ENCODE measurements at regions not wholly inside any gene's neighbourhood (a gene's known extent, or its start where the extent isn't known, plus 50 kb on each side); places are given as distances from the start of the nearest gene placed in this dataset.

DNA sequence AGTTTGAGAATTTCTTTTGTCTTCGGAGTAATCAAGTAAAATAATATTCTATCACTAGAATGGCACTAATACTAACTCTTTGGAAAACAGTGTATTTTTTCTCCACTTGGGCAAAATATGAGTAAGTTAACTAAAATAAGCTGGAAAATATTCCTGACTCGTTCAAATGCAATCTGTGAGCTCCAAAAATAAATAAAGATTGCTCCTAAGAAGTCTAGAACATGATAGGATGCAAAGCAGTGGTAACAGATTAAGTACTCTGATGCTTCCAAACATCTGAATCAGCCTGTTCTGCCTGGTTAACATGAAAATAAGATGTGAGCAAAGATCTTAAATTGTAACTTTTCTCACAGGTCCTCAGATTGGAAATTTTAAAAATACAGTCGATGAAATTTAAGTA, 285.1 kb upstream of the ID4 start:
- Histone ChIP-seq H2BK120ac (ENCODE audit: low read depth, low read length) (no peak overlapping the region), H3K23ac (ENCODE audit: low read depth, low read length) (no peak overlapping the region), H3K79me1 (ENCODE audit: low read depth in 1 of 2, low read length in 2 of 2) (no peaks in the 10 kb centered on the region), H3K4ac (ENCODE audit: low read depth, low read length) (no peak overlapping the region), H4K5ac (ENCODE audit: low read depth, low read length) (no peak overlapping the region), H3K14ac (replicated peaks; ENCODE audit: low read depth, low read length) (no peak overlapping the region), H3K4me2 (ENCODE audit: low read depth, low read length) (no peak overlapping the region), H3K18ac (ENCODE audit: low read depth, low read length) (no peak overlapping the region), H3K9me3 (ENCODE audit: control insufficient read depth, insufficient read depth, low read length) (peaks cover 3% of the 10 kb centered on the region; the same call in 1 of the 2 replicates), H4K20me1 (ENCODE audit: insufficient read depth, low read length) (no peaks in the 10 kb centered on the region), H2BK20ac (ENCODE audit: low read depth, low read length) (no peak overlapping the region), H3K27me3 (ENCODE audit: control insufficient read depth, insufficient read depth, low read length) (no peaks in the 10 kb centered on the region), H3K9ac (ENCODE audit: low read depth, low read length) (no peak overlapping the region), H2BK15ac (ENCODE audit: low read depth, low read length) (no peak overlapping the region), H3K27ac (ENCODE audit: insufficient read depth, low read length) (no peak overlapping the region), H3K4me1 (ENCODE audit: control insufficient read depth, insufficient read depth, low read length) (no peaks in the 10 kb centered on the region), H2AK9ac (replicated peaks; ENCODE audit: low read depth, low read length, poor library complexity) (no peak overlapping the region), H4K91ac (ENCODE audit: insufficient read depth, low read depth, low read length) (no peak overlapping the region), H2AFZ (replicated peaks; ENCODE audit: low read length, poor library complexity) (no peak overlapping the region), H2BK5ac (ENCODE audit: low read depth, low read length, poor library complexity, severe bottlenecking) (no peak overlapping the region), H3K56ac (ENCODE audit: extremely low read depth, insufficient read depth, low read length) (no peak overlapping the region), H3K9me1 (ENCODE audit: insufficient read depth, low read length) (no peaks in the 10 kb centered on the region), H2AK5ac (ENCODE audit: low read depth, low read length) (no peak overlapping the region), H4K8ac (ENCODE audit: low read depth in 2 of 2, low read length in 2 of 2) (no peak overlapping the region), H3K36me3 (ENCODE audit: control insufficient read depth, insufficient read depth, low read length) (no peaks in the 10 kb centered on the region), H3K4me3 (ENCODE audit: insufficient read depth, low read depth, low read length) (no peak overlapping the region)
- POLR2A ChIA-PET (ENCODE audit: unreplicated experiment) = no interaction called here
- CTCF ChIA-PET = no interaction called here
- WGBS, 2 experiments (ENCODE audit: extremely low coverage in 2 of 2, insufficient read length in 1 of 2) = no CpG with 5 or more reads among the region's 3 CpGs
- BruUV-seq (replicated peaks) = no TSS peak
- TF ChIP-seq NFE2L2 (IDR thresholded peaks at IDR 0.05; ENCODE audit: low read depth, low read length) = no peak
- no peak for TF ChIP-seq RCOR1 (IDR thresholded peaks at IDR 0.05; ENCODE audit: insufficient replicate concordance, low read length)
- no peak for TF ChIP-seq SMC3 (IDR thresholded peaks at IDR 0.05; ENCODE audit: low read depth, low read length)
- TF ChIP-seq BHLHE40 (IDR thresholded peaks at IDR 0.05; ENCODE audit: low read depth, low read length) = no peak
- in situ Hi-C loops (cut with MboI; ENCODE audit: low sequenced_read_pairs) = no loop called here
- DNase-seq (no peak), ATAC-seq (ENCODE audit: low read depth) (no peak)
- intact Hi-C loops (cut with micrococcal nuclease) = no loop called here
- dilution Hi-C loops (cut with HindIII; ENCODE audit: low sequenced_read_pairs, unreplicated experiment) = no loop called here

Measured in IMR-90 (cell line).